GM23248 (cell line): ENCODE measurements at regions not wholly inside any gene's neighbourhood (a gene's known extent, or its start where the extent isn't known, plus 50 kb on each side); places are given as distances from the start of the nearest gene placed in this dataset.

Experiments used
- DNase-seq: peaks from one replicate; pipeline ENCODE4 v3.0.0-alpha.2; 2015
- H2AFZ ChIP-seq: fragments of 200-600 bp; sonication (generic); 2 replicates; pipeline ENCODE4 v1.6.1; 2016; ENCODE audit warnings: antibody characterized with exemption
- H3F3A ChIP-seq: fragments of 200-600 bp; sonication (generic); 2 replicates; pipeline ENCODE4 v1.6.1; 2016; ENCODE audit warnings: mild to moderate bottlenecking, antibody characterized with exemption, mixed run types; ENCODE audit not compliant: insufficient read depth
- H3K27ac ChIP-seq: fragments of 200-600 bp; sonication (generic); 2 replicates; pipeline ENCODE4 v1.5.1; 2016; ENCODE audit warnings: mild to moderate bottlenecking
- H3K27me3 ChIP-seq: fragments of 200-600 bp; sonication (generic); replicated peaks from 2 replicates; pipeline ENCODE4 v1.6.1; 2016; ENCODE audit warnings: mild to moderate bottlenecking; ENCODE audit not compliant: insufficient read depth
- H3K36me3 ChIP-seq: fragments of 200-600 bp; sonication (generic); 2 replicates; pipeline ENCODE4 v1.6.1; 2016; ENCODE audit warnings: low read depth, mild to moderate bottlenecking
- H3K4me1 ChIP-seq: fragments of 200-600 bp; sonication (generic); 2 replicates; pipeline ENCODE4 v1.6.1; 2016; ENCODE audit warnings: mild to moderate bottlenecking; ENCODE audit not compliant: insufficient read depth
- H3K4me2 ChIP-seq: fragments of 200-600 bp; sonication (generic); one replicate; pipeline ENCODE4 v1.6.1; 2016; ENCODE audit warnings: mild to moderate bottlenecking; ENCODE audit not compliant: unreplicated experiment
- H3K4me3 ChIP-seq: fragments of 200-600 bp; sonication (generic); 2 replicates; pipeline ENCODE4 v1.5.1; 2016; ENCODE audit warnings: mild to moderate bottlenecking
- H3K79me2 ChIP-seq: fragments of 200-600 bp; sonication (generic); 2 replicates; pipeline ENCODE4 v1.6.1; 2016; ENCODE audit warnings: mild to moderate bottlenecking; ENCODE audit not compliant: insufficient read depth
- H3K9ac ChIP-seq: fragments of 200-600 bp; sonication (generic); 2 replicates; pipeline ENCODE4 v1.6.1; 2016; ENCODE audit warnings: mild to moderate bottlenecking
- H3K9me2 ChIP-seq: fragments of 200-600 bp; sonication (generic); 2 replicates; pipeline ENCODE4 v1.6.1; 2016; ENCODE audit warnings: mixed run types, mild to moderate bottlenecking, moderate library complexity; ENCODE audit not compliant: insufficient read depth
- H3K9me3 ChIP-seq: fragments of 200-600 bp; sonication (generic); one replicate; pipeline ENCODE4 v1.6.1; 2017; ENCODE audit warnings: low read depth
- H4K20me1 ChIP-seq: fragments of 200-600 bp; sonication (generic); 2 replicates; pipeline ENCODE4 v1.6.0; 2016; ENCODE audit not compliant: insufficient read depth
- EZH2 ChIP-seq: fragments of 200-600 bp; sonication (generic); IDR thresholded peaks from 2 replicates; pipeline ENCODE4 v1.6.1; 2018; ENCODE audit warnings: antibody characterized with exemption, mild to moderate bottlenecking; ENCODE audit not compliant: insufficient read depth, poor library complexity, severe bottlenecking
- EZH2phosphoT487 ChIP-seq: fragments of 200-600 bp; sonication (generic); IDR thresholded peaks from 2 replicates; pipeline ENCODE4 v1.6.1; 2018; ENCODE audit warnings: antibody characterized with exemption, moderate library complexity, mild to moderate bottlenecking, low read depth; ENCODE audit not compliant: insufficient read depth
- WGBS, 2 experiments: methylation state at CpG; one replicate each; pipeline ENCODE4 v1.1.6; 2015 to 2017; ENCODE audit warnings: low lambda C conversion rate in 2 of 2, low coverage in 1 of 2; ENCODE audit errors: missing lambda C conversion rate in 2 of 2; 5-methylcytosine and 5-hydroxymethylcytosine counted together
- in situ Hi-C: fragments of 300-500 bp; cut with MboI; formaldehyde crosslinking; loops from 2 replicates; pipeline ENCODE4 v1.15.0; 2020

DNA sequence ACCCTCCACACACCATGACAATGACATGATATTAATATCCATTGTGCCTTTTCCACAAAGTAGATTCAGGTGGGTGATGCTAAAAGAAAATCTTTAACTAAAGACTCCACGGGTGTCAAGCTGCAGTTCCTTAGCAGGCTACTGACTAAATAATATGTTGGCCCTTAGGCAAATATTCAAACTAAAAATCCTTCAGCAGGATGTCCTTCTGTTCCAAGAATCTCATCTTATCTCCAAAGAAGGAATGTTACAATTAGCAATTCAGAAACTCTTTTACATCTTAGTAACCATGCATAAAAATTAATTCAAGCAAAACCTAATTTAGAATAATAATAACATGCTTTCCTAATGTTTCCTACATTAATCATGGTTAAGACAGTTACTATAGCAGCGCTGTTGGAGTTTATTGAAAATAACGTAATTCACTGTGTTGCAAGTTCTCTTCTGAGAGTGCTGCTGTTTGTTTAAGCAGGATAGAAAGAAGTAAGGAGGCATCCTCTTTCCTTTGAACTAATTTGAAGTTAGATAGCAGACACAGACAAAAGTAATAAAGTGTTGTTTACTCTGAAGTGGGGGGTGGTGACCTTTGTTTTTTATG lies 414.8 kb upstream of the CDH4 start:
- no peak overlapping the region for H2AFZ ChIP-seq
- no peak for TF ChIP-seq EZH2
- no peak for TF ChIP-seq EZH2phosphoT487
- no peaks in the 10 kb centered on the region for H4K20me1 ChIP-seq
- no peak overlapping the region for H3K4me2 ChIP-seq
- no peak for DNase-seq
- in situ Hi-C loops, result no loop called here
- H3K4me1 ChIP-seq, result no peaks in the 10 kb centered on the region
- H3K79me2 ChIP-seq, result no peaks in the 10 kb centered on the region
- H3K27me3 ChIP-seq, result no peaks in the 10 kb centered on the region; the same call in 1 of the 2 replicates
- H3K9me3 ChIP-seq, result no peaks in the 10 kb centered on the region
- H3K9me2 ChIP-seq, result no peaks in the 10 kb centered on the region
- H3F3A ChIP-seq, result no peaks in the 10 kb centered on the region
- H3K9ac ChIP-seq, result no peak overlapping the region
- no peaks in the 10 kb centered on the region for H3K36me3 ChIP-seq
- WGBS, 2 experiments, result 17% methylated on average over 3 of the region's 3 CpGs
- no peak overlapping the region for H3K27ac ChIP-seq
- no peak overlapping the region for H3K4me3 ChIP-seq

DNA sequence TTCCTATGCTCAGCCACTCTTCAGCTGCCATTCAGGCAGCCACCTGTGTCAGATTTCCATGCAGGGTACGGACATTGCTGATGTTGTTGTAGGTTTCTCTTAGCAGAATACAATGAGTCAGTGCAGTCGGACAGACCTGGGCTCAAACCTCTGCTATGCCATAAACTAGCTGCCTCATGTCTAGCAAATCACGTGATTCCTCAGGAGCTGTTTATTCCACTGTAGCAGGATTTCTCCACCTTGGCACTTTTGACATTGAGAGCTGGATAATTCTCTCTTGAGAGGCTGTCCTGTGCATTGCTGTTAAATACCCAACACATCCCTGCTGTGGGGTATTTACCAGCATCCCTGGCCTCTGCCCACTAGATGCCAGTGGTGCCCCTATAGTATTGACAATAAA lies 413.8 kb upstream of the CDH4 start:
- Histone ChIP-seq H4K20me1 (no peaks in the 10 kb centered on the region), H3K9me3 (no peaks in the 10 kb centered on the region), H3K79me2 (no peaks in the 10 kb centered on the region), H3K36me3 (no peaks in the 10 kb centered on the region), H3K9me2 (no peaks in the 10 kb centered on the region), H2AFZ (no peak overlapping the region), H3K9ac (no peak overlapping the region), H3K27ac (no peak overlapping the region), H3K4me1 (no peaks in the 10 kb centered on the region), H3K27me3 (no peaks in the 10 kb centered on the region; the same call in 1 of the 2 replicates), H3F3A (no peaks in the 10 kb centered on the region), H3K4me3 (no peak overlapping the region), H3K4me2 (no peak overlapping the region)
- TF ChIP-seq EZH2phosphoT487 (no peak), EZH2 (no peak)
- in situ Hi-C loops, result no loop called here
- DNase-seq, result no peak
- WGBS, 2 experiments, result 14 to 21% methylated on average over 3 of the region's 3 CpGs

DNA sequence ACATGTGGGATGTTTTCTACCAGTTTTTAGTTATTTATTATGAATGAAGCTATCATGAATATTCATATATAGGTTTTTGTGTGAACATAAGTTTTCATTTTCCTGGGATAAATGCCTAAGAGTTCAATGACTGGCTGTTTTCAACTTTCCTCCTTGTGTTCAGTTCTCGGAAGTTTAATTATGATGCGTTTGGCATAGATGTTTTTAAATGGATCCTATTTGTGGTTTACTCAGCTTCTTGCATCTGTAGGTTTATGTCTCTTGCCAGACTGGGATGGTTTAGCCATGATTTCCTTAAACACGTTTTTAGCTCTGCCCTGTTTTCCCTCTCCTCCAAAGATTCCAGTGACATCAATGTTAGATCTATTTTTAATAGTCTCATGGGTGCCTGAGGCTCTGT lies 411.1 kb upstream of the CDH4 start:
- WGBS, 2 experiments, result 1 to 4% methylated on average over 3 of the region's 3 CpGs
- no peaks in the 10 kb centered on the region for H3K36me3 ChIP-seq
- in situ Hi-C loops, result no loop called here
- H3K4me2 ChIP-seq, result no peak overlapping the region
- no peak for TF ChIP-seq EZH2
- TF ChIP-seq EZH2phosphoT487, result no peak
- H3K9me2 ChIP-seq, result no peaks in the 10 kb centered on the region
- H3K79me2 ChIP-seq, result no peaks in the 10 kb centered on the region
- H3K4me1 ChIP-seq, result no peaks in the 10 kb centered on the region
- no peaks in the 10 kb centered on the region for H3K27me3 ChIP-seq
- no peaks in the 10 kb centered on the region for H3F3A ChIP-seq
- no peak overlapping the region for H2AFZ ChIP-seq
- no peak for DNase-seq
- no peak overlapping the region for H3K4me3 ChIP-seq
- no peaks in the 10 kb centered on the region for H3K9me3 ChIP-seq
- no peaks in the 10 kb centered on the region for H4K20me1 ChIP-seq
- H3K27ac ChIP-seq, result no peak overlapping the region
- no peak overlapping the region for H3K9ac ChIP-seq

DNA sequence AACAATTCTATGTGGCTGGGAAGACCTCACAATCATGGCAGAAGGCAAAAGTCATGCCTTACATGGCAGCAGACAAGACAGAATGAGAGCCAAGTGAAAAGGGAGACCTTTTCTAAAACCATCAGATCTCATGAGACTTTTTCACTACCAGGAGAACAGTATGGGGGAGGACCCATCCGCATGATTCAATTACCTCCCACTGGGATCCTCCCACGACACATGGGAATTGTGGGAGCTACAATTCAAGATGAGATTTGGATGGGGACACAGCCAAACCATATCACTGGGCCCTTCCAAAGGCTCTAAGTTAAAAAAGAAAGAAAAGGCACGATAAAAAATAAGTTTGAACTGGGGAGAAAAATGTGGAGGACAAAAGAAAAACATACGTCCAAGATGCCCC lies 406.9 kb upstream of the CDH4 start:
- no peak overlapping the region for H3K4me2 ChIP-seq
- 27 to 35% methylated on average over 4 of the region's 4 CpGs for WGBS, 2 experiments
- no peak overlapping the region for H2AFZ ChIP-seq
- no peak overlapping the region for H3K4me3 ChIP-seq
- H3K9ac ChIP-seq, result no peak overlapping the region
- H4K20me1 ChIP-seq, result no peaks in the 10 kb centered on the region
- TF ChIP-seq EZH2 (no peak), EZH2phosphoT487 (no peak)
- peaks cover 7% of the 10 kb centered on the region; the same call in 1 of the 2 replicates for H3K27me3 ChIP-seq
- H3F3A ChIP-seq, result no peaks in the 10 kb centered on the region
- no peaks in the 10 kb centered on the region for H3K79me2 ChIP-seq
- no peak for DNase-seq
- H3K4me1 ChIP-seq, result no peaks in the 10 kb centered on the region
- no peaks in the 10 kb centered on the region for H3K9me2 ChIP-seq
- H3K36me3 ChIP-seq, result no peaks in the 10 kb centered on the region
- no peak overlapping the region for H3K27ac ChIP-seq
- no peaks in the 10 kb centered on the region for H3K9me3 ChIP-seq
- in situ Hi-C loops, result no loop called here
